DND-41 (cell line): ENCODE measurements at regions not wholly inside any gene's neighbourhood (a gene's known extent, or its start where the extent isn't known, plus 50 kb on each side); places are given as distances from the start of the nearest gene placed in this dataset.

Source experiments
- ATAC-seq: fragments of 200-7000 bp; cut with Tn5 transposase; 3 replicates; pipeline ENCODE4 v1.9.1; 2021; ENCODE audit warnings: low read depth; ENCODE audit not compliant: insufficient read depth
- DNase-seq: peaks from one replicate; pipeline ENCODE4 v3.0.0-alpha.2; 2020
- H2AFZ ChIP-seq: 2 replicates; pipeline ENCODE4 v1.6.0; 2012; ENCODE audit warnings: low read depth, low read length
- H3K27ac ChIP-seq: 2 replicates; pipeline ENCODE4 v1.5.1; 2012; ENCODE audit warnings: low read length, inconsistent platforms
- H3K27me3 ChIP-seq: fragments of 200-600 bp; sonication (generic); 2 replicates; pipeline ENCODE4 v1.6.0; 2012; ENCODE audit warnings: low read length, mild to moderate bottlenecking, inconsistent platforms; ENCODE audit not compliant: insufficient read depth, poor library complexity
- H3K36me3 ChIP-seq: 2 replicates; pipeline ENCODE4 v1.5.1; 2012; ENCODE audit warnings: low read length, inconsistent platforms; ENCODE audit not compliant: insufficient read depth
- H3K4me1 ChIP-seq: 2 replicates; pipeline ENCODE4 v1.5.1; 2012; ENCODE audit warnings: mild to moderate bottlenecking, low read length; ENCODE audit not compliant: insufficient read depth
- H3K4me2 ChIP-seq: 2 replicates; pipeline ENCODE4 v1.6.0; 2012; ENCODE audit warnings: mild to moderate bottlenecking, moderate library complexity, low read length, inconsistent platforms; ENCODE audit not compliant: insufficient read depth
- H3K4me3 ChIP-seq, 2 experiments: fragments of 200-600 bp in 1 of 2; shearing (Covaris generic) in 1 of 2; 2 replicates each; pipeline ENCODE4 v1.5.1; 2012 to 2016; ENCODE audit warnings: inconsistent platforms in 2 of 2, low read length in 2 of 2, mild to moderate bottlenecking in 2 of 2, low read depth in 1 of 2, moderate library complexity in 1 of 2
- H3K79me2 ChIP-seq: 2 replicates; pipeline ENCODE4 v1.6.0; 2012; ENCODE audit warnings: low read length, inconsistent platforms; ENCODE audit not compliant: insufficient read depth
- H3K9ac ChIP-seq: 2 replicates; pipeline ENCODE4 v1.6.0; 2012; ENCODE audit warnings: low read depth, mild to moderate bottlenecking, inconsistent platforms, low read length, moderate library complexity
- H3K9me3 ChIP-seq: 2 replicates; pipeline ENCODE4 v1.5.1; 2012; ENCODE audit warnings: low read length, moderate library complexity, mild to moderate bottlenecking, inconsistent platforms; ENCODE audit not compliant: insufficient read depth, severe bottlenecking
- H4K20me1 ChIP-seq: 2 replicates; pipeline ENCODE4 v1.6.0; 2012; ENCODE audit warnings: low read length; ENCODE audit not compliant: insufficient read depth
- EZH2 ChIP-seq: IDR thresholded peaks from 3 replicates; pipeline ENCODE4 v1.6.1; 2012; ENCODE audit warnings: borderline replicate concordance, low read depth, mild to moderate bottlenecking, moderate library complexity, low read length, inconsistent platforms; ENCODE audit not compliant: severe bottlenecking
- TF ChIP-seq, protein P1 (sequence below): IDR thresholded peaks from 2 replicates; pipeline ENCODE4 v1.5.1; 2012; ENCODE audit warnings: borderline replicate concordance, low read length, moderate library complexity, mild to moderate bottlenecking; ENCODE audit not compliant: poor library complexity, severe bottlenecking; ENCODE audit errors: extremely low read depth

DNA sequence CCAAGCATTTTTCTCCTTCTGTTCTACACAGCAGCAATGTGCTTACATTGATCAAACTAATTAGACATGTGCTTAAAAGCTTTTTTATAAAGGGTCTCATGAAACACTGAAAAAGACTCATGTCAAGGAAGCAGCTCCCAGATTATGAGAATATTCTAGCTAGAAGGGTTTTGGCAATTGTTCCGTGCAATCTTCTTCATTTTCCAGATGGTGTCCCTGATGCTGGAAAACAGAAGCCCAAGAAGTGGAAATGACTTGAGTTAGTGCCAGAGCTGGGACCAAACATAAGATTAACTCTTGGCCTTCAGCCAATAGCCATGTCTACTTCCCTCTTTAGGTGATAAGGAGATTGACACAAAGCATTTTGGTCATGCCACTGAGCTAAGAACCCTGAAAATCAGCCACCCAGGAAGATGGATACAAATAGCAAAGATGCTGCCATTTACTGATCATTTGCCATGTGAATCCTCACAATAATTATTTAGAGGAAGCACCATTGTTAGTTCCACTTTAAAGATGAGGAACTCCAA is 110.8 kb downstream of the MATN1 start:
- no peak for DNase-seq
- no peaks in the 10 kb centered on the region for H3K4me1 ChIP-seq
- H3K36me3 ChIP-seq: no peaks in the 10 kb centered on the region
- no peak overlapping the region for H2AFZ ChIP-seq
- H3K27ac ChIP-seq: no peak overlapping the region
- H3K4me2 ChIP-seq: no peak overlapping the region
- no peaks in the 10 kb centered on the region for H3K79me2 ChIP-seq
- ATAC-seq: no peak
- no peak overlapping the region for H3K4me3 ChIP-seq
- no peak for TF ChIP-seq EZH2
- TF ChIP-seq, protein P1, sequence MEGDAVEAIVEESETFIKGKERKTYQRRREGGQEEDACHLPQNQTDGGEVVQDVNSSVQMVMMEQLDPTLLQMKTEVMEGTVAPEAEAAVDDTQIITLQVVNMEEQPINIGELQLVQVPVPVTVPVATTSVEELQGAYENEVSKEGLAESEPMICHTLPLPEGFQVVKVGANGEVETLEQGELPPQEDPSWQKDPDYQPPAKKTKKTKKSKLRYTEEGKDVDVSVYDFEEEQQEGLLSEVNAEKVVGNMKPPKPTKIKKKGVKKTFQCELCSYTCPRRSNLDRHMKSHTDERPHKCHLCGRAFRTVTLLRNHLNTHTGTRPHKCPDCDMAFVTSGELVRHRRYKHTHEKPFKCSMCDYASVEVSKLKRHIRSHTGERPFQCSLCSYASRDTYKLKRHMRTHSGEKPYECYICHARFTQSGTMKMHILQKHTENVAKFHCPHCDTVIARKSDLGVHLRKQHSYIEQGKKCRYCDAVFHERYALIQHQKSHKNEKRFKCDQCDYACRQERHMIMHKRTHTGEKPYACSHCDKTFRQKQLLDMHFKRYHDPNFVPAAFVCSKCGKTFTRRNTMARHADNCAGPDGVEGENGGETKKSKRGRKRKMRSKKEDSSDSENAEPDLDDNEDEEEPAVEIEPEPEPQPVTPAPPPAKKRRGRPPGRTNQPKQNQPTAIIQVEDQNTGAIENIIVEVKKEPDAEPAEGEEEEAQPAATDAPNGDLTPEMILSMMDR: no peak
- no peaks in the 10 kb centered on the region for H3K9me3 ChIP-seq
- H3K9ac ChIP-seq: no peak overlapping the region
- no peaks in the 10 kb centered on the region for H4K20me1 ChIP-seq
- peaks cover 4% of the 10 kb centered on the region for H3K27me3 ChIP-seq

DNA sequence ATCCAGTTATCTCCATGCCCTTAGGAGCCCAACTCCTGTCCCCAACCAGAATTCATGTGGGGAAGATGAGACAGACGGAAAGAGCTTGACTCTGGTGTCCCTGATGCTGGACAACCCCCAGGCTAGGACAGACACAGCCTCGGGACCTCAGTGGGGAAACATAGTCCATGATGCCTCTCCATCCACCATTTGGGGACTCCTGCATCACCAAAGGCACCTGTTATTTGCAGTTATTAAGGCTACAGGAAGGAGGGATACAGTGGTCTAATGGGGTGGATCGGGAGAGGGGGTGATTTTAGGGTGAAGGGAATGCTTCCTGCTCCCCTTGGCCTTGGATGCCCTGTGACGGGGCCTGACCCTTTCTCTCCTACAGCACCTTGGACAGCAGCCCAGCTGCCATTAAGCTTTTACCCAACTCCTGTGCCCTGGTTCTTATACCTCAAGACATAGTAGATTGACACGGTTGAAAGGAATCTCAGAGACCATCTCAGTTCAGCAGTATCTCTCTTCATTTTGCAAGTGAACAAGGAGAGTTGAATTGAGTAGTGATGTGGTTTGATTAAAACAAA is 111.6 kb downstream of the MATN1 start:
- Histone ChIP-seq H3K79me2 (no peaks in the 10 kb centered on the region), H3K4me2 (no peak overlapping the region), H3K9ac (no peak overlapping the region), H3K9me3 (no peaks in the 10 kb centered on the region), H4K20me1 (no peaks in the 10 kb centered on the region), H3K27me3 (peaks cover 4% of the 10 kb centered on the region), H3K4me3 (no peak overlapping the region), H2AFZ (no peak overlapping the region), H3K36me3 (no peaks in the 10 kb centered on the region), H3K27ac (no peak overlapping the region), H3K4me1 (no peaks in the 10 kb centered on the region)
- DNase-seq (no peak), ATAC-seq (no peak)
- TF ChIP-seq, protein P1: no peak
- TF ChIP-seq EZH2: no peak

DNA sequence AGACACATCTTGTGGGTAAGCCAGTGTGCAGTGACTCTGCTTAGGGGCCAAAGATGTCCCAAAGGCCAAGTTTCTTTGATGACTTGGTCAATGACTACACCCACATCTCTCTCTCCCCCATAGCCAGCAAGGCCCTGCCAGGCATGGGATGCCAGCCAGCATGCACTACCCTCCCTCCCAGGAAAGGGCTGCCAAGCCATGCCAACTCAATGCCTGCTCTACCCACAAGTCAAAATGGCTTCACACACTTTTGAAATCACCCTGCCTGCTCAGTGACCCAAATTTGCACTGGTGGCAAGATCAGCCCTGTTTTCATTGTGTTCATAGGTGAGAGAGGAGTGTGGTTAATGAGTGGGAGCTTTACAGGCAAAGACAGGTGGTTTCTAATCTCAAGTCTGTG is 112.5 kb downstream of the MATN1 start:
- Histone ChIP-seq H3K4me1 (no peaks in the 10 kb centered on the region), H3K27me3 (peaks cover 4% of the 10 kb centered on the region), H3K9ac (no peak overlapping the region), H4K20me1 (no peaks in the 10 kb centered on the region), H3K36me3 (no peaks in the 10 kb centered on the region), H3K79me2 (no peaks in the 10 kb centered on the region), H3K9me3 (no peaks in the 10 kb centered on the region), H3K27ac (no peak overlapping the region), H3K4me2 (no peak overlapping the region), H3K4me3 (no peak overlapping the region), H2AFZ (no peak overlapping the region)
- TF ChIP-seq, protein P1: no peak
- TF ChIP-seq EZH2: no peak
- DNase-seq: no peak
- no peak for ATAC-seq

DNA sequence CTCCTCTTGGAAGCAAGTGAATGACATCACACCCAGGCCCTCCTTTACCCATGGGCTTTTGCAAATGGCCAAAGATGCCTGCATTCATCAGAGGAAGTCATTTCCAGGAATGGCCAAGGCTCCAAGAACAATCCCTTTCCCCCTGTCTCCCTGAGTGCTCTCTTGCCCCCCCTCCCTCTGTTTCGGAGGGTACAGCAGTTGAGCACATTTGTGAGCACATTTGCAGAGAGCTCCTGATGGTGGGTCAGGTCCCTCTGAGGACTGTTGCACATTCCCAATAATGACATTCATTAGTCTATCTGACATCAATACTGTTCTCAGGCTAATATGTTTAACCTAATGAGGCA is 113.4 kb downstream of the MATN1 start:
- DNase-seq: no peak
- no peak overlapping the region for H3K9ac ChIP-seq
- no peak overlapping the region for H3K4me3 ChIP-seq
- no peaks in the 10 kb centered on the region for H3K9me3 ChIP-seq
- H2AFZ ChIP-seq: no peak overlapping the region
- TF ChIP-seq, protein P1: no peak
- TF ChIP-seq EZH2: no peak
- peaks cover 12% of the 10 kb centered on the region for H3K27me3 ChIP-seq
- ATAC-seq: no peak
- no peaks in the 10 kb centered on the region for H3K4me1 ChIP-seq
- H3K79me2 ChIP-seq: no peaks in the 10 kb centered on the region
- no peaks in the 10 kb centered on the region for H3K36me3 ChIP-seq
- no peak overlapping the region for H3K4me2 ChIP-seq
- peaks cover 4% of the 10 kb centered on the region; the same call in 1 of the 2 replicates for H4K20me1 ChIP-seq
- H3K27ac ChIP-seq: no peak overlapping the region
